ENCODE measurements at regions not wholly inside any gene's neighbourhood (a gene's known extent, or its start where the extent isn't known, plus 50 kb on each side); places are given as distances from the start of the nearest gene placed in this dataset.

GRCh38 chr3:154889227-154889634, 190.9 kb upstream of the MME start:
- no peak for TF ChIP-seq POLR2A (IDR thresholded peaks at IDR 0.05)
- no peak for TF ChIP-seq CTCF (IDR thresholded peaks at IDR 0.05)
